Urothelium cell line (cell line): ENCODE measurements at regions not wholly inside any gene's neighbourhood (a gene's known extent, or its start where the extent isn't known, plus 50 kb on each side); places are given as distances from the start of the nearest gene placed in this dataset.
A peak's percentile ranks its signal among the peaks of the same experiment; 100 is the strongest.

Experiments
- DNase-seq: peaks from one replicate; pipeline ENCODE4 v3.0.0; 2011; ENCODE audit warnings: low spot score, mixed read lengths
- FAIRE-seq: peaks from 2 replicates; lab custom pipeline; 2011; peaks lifted over from hg19 to GRCh38; lab: Jason Lieb, UNC

GRCh38 chr14:82112210-82112839, 578.7 kb upstream of the SEL1L start:
- DNase-seq (no peak), FAIRE-seq (no peak)

GRCh38 chr14:82113007-82113406, 579.4 kb upstream of the SEL1L start:
- FAIRE-seq (no peak), DNase-seq (no peak)

- no peak for FAIRE-seq
- DNase-seq, result no peak
Observed at GRCh38 chr14:82113710-82114109, 580.1 kb upstream of the SEL1L start.

- FAIRE-seq (no peak), DNase-seq (no peak)
Observed at GRCh38 chr14:82116721-82117120, 583.1 kb upstream of the SEL1L start.

GRCh38 chr14:82122655-82123054, 589.0 kb upstream of the SEL1L start:
- DNase-seq, result no peak
- no peak for FAIRE-seq

GRCh38 chr14:82124511-82124910, 590.9 kb upstream of the SEL1L start:
- DNase-seq, result no peak
- FAIRE-seq, result no peak

GRCh38 chr14:82126006-82126405, 592.4 kb upstream of the SEL1L start:
- DNase-seq (no peak), FAIRE-seq (no peak)

- FAIRE-seq, result no peak
- DNase-seq, result no peak
Observed at GRCh38 chr14:82134411-82134810, 600.8 kb upstream of the SEL1L start.

- DNase-seq, result no peak
- FAIRE-seq, result no peak
Observed at GRCh38 chr14:82138431-82138830, 604.8 kb upstream of the SEL1L start.

GRCh38 chr14:82146846-82147245, 613.2 kb upstream of the SEL1L start:
- FAIRE-seq (no peak), DNase-seq (no peak)

GRCh38 chr14:82153689-82154088, 620.0 kb upstream of the SEL1L start:
- FAIRE-seq, result no peak
- DNase-seq, result no peak

GRCh38 chr14:82159624-82160023, 626.0 kb upstream of the SEL1L start:
- no peak for FAIRE-seq
- peak; percentile 3 for DNase-seq

- no peak for DNase-seq
- FAIRE-seq, result no peak
Observed at GRCh38 chr14:82180139-82180538, 646.5 kb upstream of the SEL1L start.

- no peak for DNase-seq
- FAIRE-seq, result no peak
Observed at GRCh38 chr14:82182646-82183045, 649.0 kb upstream of the SEL1L start.

GRCh38 chr14:82190742-82191141, 657.1 kb upstream of the SEL1L start:
- DNase-seq (no peak), FAIRE-seq (no peak)

- DNase-seq (no peak), FAIRE-seq (no peak)
Observed at GRCh38 chr14:82192387-82192786, 658.7 kb upstream of the SEL1L start.

- no peak for FAIRE-seq
Observed at GRCh38 chr14:82223276-82223675, 689.6 kb upstream of the SEL1L start.

GRCh38 chr14:82224610-82225009, 691.0 kb upstream of the SEL1L start:
- DNase-seq (no peak), FAIRE-seq (no peak)

More at GRCh38 chr14:82223276-82223675, 689.6 kb upstream of the SEL1L start:
- DNase-seq, result no peak

- DNase-seq (no peak), FAIRE-seq (no peak)
Observed at GRCh38 chr14:82230748-82231147, 697.1 kb upstream of the SEL1L start.

- FAIRE-seq (no peak), DNase-seq (no peak)
Observed at GRCh38 chr14:82238649-82239048, 705.0 kb upstream of the SEL1L start.

GRCh38 chr14:82239223-82239622, 705.6 kb upstream of the SEL1L start:
- FAIRE-seq (no peak), DNase-seq (no peak)

GRCh38 chr14:82244791-82245190, 711.1 kb upstream of the SEL1L start:
- no peak for FAIRE-seq
- no peak for DNase-seq

- FAIRE-seq, result no peak
- DNase-seq, result no peak
Observed at GRCh38 chr14:82251494-82251893, 717.8 kb upstream of the SEL1L start.
